Right lobe of liver (tissue), 4 donors: ENCODE measurements at regions not wholly inside any gene's neighbourhood (a gene's known extent, or its start where the extent isn't known, plus 50 kb on each side); places are given as distances from the start of the nearest gene placed in this dataset.

Experiments
- CTCF ChIP-seq, 4 donors: fragments of 200-600 bp in 3 of 4; fragments of 450-650 bp in 1 of 4; IDR thresholded peaks; one replicate each; pipeline versions ENCODE4 v1.5.1 to v1.8.0; 2016 to 2022; ENCODE audit warnings: antibody characterized with exemption in 4 of 4, mild to moderate bottlenecking in 2 of 4
- POLR2A ChIP-seq: fragments of 450-650 bp; IDR thresholded peaks from one replicate; pipeline ENCODE4 v1.6.1; 2017; ENCODE audit warnings: antibody characterized with exemption, mild to moderate bottlenecking
- donor health status: DM: no; HTN: no; CAD: no.
- donor health status: DM: no; HTN: no; CAD: no.
- donor health status: DM: no; HTN: yes; CAD: no.

- no peak for TF ChIP-seq CTCF (IDR thresholded peaks at IDR 0.05)
- no peak for TF ChIP-seq POLR2A
These were observed 331.5 kb upstream of the CTNNB1 start for GRCh38 chr3:40867797-40868196.
